Activated T-cell treated with anti-CD3 and anti-CD28 coated beads, Interleukin-2, amount 50 U/mL, for 48 hours (primary cell): ENCODE measurements at regions not wholly inside any gene's neighbourhood (a gene's known extent, or its start where the extent isn't known, plus 50 kb on each side); places are given as distances from the start of the nearest gene placed in this dataset.

Experiments used
- DNase-seq, 2 experiments: peaks; one replicate each; pipeline ENCODE4 v3.0.0-alpha.2; 2020

DNA sequence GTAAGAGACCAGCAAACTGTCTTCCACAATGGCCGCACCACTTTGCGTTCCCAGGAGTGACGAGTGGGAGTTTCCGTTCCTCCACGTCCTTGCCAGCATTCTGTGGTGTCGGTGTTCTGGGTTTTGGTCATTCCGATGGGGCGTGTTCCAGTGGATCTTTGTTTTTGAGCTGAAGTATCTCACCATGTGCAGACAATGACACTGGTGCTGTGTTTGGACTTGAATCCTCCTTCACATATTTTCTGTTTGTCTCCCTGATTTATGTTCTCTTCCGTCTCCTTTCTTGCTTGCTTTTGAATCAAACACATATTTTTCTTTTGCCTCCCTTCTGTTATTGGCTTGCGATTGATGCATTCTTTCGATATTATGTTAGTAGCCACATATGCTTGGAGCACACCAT, 60.8 kb upstream of the IRX4 start:
- no peak for DNase-seq

DNA sequence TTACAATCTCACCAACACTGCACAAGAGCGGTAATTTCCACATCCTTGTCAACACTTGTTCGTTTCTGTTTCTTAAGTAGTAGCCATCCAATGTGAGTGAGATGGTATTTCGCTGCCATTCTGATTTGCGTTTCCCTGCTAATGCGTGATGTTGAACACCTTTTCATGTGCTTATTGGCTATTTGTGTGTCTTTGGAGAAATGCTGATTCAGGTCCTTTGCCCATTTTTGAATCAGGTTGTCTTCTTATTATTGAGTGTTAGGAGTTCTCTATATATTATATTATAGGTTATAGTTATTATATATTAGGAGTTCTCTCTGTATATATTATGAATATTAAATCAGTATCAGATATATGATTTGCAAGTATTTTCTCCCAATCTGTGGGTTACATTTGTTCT, 59.9 kb upstream of the IRX4 start:
- no peak for DNase-seq

- DNase-seq, result no peak
Measured at GRCh38 chr5:1942158-1942557, 59.4 kb upstream of the IRX4 start.

DNA sequence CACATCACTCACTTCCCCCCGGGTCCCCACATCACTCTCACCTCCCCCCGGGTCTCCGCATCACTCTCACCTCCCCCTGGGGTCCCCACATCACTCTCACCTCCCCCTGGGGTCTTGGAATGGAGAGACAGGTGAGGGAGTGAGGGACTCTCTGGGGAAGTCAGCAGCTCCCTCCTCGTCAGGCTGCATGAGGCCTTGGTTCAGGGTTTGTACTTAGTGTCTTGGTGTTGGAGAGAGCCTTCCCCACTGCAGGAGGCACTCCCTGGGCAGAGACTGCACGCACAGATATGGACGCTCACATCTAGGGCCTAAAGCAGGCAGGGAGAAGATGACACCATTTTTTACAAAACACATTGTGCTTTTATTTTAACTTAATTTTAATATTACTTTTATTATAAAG, 56.5 kb upstream of the IRX4 start:
- no peak for DNase-seq

DNA sequence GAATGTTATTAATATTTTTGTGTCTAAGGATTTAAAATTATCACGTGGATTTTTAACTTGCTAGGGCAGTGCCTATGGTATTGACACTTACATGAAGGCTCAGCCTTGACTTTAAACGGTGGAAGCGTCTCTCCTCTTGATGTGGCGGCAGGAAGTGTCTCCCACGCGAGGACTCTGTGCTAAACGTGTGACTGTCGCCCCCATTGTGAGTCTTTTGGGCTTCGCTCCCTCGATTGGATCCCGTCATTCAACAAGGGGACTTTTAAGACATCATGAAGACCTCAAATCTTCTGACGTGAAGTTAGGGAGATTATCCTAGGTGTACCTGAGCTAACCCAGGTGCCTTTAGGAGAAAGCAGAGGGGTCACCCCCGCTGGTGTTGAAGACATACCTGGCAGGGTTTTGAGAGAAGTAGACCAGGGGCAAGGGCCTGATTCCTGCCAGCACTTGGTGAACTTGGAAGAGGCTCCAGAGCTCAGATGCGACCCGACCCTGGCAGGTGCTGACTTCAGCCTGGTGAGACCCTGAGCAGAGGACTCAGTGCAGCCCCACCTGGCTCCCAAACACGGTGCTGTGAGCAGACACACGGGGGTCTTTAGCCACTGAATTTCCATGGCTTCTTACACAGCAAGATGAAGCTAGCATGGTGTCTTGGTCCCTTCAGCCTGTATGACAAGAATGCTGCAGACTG, 55.7 kb upstream of the IRX4 start:
- DNase-seq, result no peak

DNA sequence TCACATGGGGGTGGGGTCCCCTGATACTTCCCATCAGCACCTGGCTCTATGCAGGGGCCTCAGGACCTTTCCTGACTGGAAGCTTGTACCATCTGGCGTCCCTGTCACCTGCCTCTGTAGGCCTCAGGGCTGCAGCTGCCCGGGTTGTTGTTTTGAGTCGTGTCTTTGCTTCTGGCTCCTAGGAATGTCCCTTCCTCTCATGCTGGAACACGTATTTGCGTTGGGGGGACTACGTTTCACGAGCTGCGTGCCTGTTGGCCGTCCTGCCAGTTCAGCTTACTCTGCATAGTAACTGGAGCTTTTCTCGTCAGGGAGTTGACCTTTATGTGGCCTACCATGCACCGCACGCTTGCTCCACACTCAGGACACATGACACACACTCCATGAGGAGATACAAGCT, 54.9 kb upstream of the IRX4 start:
- no peak for DNase-seq

DNA sequence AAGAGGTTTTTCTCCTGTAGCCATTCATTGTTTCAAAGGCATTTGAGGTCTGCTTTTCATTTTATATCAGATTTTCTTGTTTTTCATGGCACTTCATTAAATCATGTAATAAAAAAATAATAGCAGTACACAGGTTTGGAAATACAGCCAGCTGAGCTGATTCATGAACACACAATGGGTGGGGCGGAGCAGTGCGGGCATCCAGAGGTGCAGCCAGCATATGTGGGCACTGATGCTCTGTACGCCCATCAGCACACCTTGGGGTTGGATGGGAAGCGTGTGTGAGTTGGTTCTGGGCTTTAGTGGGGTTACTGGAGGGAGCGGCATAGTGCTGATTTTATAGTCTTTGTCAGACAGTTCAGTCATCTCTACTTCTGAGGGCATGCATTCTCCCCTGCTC, 54.2 kb upstream of the IRX4 start:
- DNase-seq, result no peak

DNA sequence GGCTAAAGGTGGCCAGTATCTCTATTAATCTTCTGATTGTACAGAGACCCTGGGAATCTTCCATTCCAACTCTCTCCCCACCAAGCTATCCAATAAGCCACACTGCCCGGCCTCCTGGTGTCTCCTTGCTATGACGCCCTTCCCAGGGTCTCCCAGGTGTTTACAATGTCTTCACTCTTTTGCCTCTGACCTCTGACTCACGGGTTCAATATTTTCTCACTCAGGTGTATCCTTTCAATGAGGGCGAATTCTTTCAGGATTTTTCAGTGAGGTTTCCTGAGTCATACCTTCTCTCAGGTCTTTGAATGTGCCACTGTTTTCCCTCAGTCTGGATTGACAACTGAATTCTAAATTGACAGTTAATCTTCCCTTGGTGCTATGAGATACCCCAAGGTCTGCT, 53.7 kb upstream of the IRX4 start:
- no peak for DNase-seq

- DNase-seq, result no peak
Measured at GRCh38 chr5:1934801-1935429, 52.2 kb upstream of the IRX4 start.

GRCh38 chr5:1934056-1934394, 51.3 kb upstream of the IRX4 start:
- DNase-seq, result no peak

DNA sequence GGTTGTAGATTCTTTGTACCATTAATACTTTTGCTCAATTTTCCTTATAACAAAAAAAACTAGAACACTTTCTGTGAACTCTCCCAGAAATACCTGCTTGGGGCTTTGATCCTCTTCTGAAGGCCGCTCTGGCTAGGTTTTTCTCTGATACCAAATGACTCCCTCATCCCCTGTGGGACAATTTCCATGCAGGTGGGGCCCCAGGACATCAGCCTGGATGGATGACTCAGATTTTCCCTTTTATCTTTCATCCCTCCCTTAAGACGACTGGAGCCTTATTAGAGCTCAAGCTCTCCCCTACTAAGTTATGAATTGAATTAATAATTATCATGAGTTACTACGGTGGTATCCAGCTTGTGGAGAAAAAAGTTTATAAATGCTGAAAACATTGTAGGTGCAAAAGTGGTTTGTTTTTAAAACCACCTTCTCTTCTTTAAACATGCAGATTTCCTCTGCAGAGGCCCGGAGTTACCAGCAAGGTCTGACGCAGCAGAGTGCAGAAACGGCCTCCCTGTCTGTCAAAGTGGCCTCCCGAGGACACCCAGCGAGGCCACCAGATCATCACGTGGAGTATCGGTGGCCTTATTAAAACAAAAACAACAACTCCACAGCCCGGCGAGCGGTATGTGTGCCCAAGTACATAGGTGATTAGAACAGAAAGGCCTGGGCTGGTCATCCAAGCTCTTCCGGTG, 50.8 kb upstream of the IRX4 start:
- DNase-seq, result no peak
